OCI-LY1 (cell line): ENCODE measurements at regions not wholly inside any gene's neighbourhood (a gene's known extent, or its start where the extent isn't known, plus 50 kb on each side); places are given as distances from the start of the nearest gene placed in this dataset.

ENCODE experiments used
- CTCF ChIP-seq: fragments of 200-600 bp; sonication (generic), shearing (Covaris generic); IDR thresholded peaks from 2 replicates; pipeline ENCODE4 v1.5.1; 2017; ENCODE audit warnings: mild to moderate bottlenecking, antibody characterized with exemption, low read length, moderate library complexity, mixed read lengths
- EZH2 ChIP-seq: fragments of 200-600 bp; sonication (generic), shearing (Covaris generic); IDR thresholded peaks from 2 replicates; pipeline ENCODE4 v1.8.0; 2017; ENCODE audit warnings: borderline replicate concordance, mixed run types, mild to moderate bottlenecking, antibody characterized with exemption, low read length, moderate library complexity, mixed read lengths

GRCh38 chr12:43131301-43131700, 420.7 kb downstream of the ADAMTS20 start:
- TF ChIP-seq CTCF (no peak), EZH2 (no peak)
